H7 (cell line): ENCODE measurements at regions not wholly inside any gene's neighbourhood (a gene's known extent, or its start where the extent isn't known, plus 50 kb on each side); places are given as distances from the start of the nearest gene placed in this dataset.

Experiments used
- DNase-seq: peaks from one replicate; pipeline ENCODE4 v3.0.0; 2012
- H3K27me3 ChIP-seq: 2 replicates; pipeline ENCODE4 v1.6.0; 2011; ENCODE audit warnings: mild to moderate bottlenecking, low read length; ENCODE audit not compliant: control insufficient read depth, insufficient read depth
- H3K36me3 ChIP-seq: replicated peaks from 2 replicates; pipeline ENCODE4 v1.5.1; 2011; ENCODE audit warnings: low read length; ENCODE audit not compliant: control insufficient read depth, insufficient read depth
- H3K4me3 ChIP-seq: 2 replicates; pipeline ENCODE4 v1.5.1; 2011; ENCODE audit warnings: low read depth, mild to moderate bottlenecking, control low read depth, low read length, moderate library complexity; ENCODE audit not compliant: insufficient read depth

DNA sequence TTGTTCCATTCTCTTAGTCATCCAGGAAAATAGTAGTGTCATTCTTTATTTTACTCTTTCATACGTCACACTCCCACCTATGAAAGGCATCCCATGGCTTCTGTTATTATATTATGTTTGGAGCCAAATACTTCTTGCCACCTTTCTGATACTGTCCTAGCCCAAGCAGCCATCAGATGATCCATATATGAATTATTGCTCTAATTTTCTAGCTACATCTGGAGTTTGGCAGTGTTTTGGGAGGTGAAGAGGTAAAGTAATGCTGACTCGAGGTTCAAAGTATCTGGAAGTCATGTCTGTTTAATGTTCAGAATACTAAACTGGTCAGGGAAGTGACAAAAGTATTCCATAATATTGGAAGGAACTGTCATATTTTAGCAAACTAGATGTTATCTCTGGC, 362.5 kb downstream of the GPR37 start:
- DNase-seq, result no peak
- no peak overlapping the region for H3K4me3 ChIP-seq
- no peaks in the 10 kb centered on the region for H3K36me3 ChIP-seq
- no peaks in the 10 kb centered on the region for H3K27me3 ChIP-seq

DNA sequence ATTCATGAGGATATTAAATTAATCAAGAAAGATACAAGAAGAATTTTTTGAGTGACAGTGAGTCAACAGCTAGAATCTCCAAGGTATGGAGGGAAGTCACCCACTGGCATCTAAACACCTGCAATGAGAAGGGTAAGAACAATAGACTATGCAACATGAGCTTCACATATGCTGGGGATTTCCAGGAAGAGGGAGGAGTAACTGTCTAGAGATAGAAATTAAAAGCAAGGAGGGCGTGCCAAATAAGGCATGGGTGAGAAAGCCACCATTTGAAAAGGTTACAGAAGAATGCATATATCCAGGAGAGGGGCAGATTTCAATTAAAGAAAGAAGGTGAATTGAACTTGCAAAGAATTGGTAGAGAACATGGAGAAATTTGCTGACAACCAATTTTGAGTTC, 365.7 kb downstream of the GPR37 start:
- no peak for DNase-seq
- H3K4me3 ChIP-seq, result no peak overlapping the region
- H3K27me3 ChIP-seq, result no peaks in the 10 kb centered on the region
- no peaks in the 10 kb centered on the region for H3K36me3 ChIP-seq

DNA sequence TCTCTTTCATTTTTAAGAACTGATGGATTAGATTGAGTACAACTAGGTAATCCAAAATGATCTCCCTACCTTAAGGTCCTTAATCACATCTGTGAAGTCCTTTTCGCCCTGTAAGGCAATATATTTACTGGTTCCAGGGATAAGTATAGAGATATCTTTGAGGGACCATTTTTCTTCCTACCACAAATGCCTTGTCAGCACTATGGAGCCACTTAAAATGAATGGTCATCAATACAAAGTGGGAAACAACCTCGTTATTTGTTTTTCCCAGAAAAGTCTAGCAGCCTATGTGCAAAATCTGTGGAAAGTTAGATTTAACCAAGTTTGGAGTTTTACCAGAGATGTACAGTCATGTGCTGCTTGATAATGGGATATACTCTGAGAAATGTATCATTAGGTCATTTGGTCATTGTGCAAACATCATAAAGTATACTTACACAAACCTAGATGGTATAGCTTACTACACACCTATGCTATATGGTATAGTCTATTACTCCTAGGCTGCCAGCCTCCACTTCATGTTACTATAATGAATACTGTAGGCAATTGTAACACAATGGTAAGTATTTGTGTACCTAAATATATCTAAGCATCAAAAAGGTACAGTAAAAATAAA, 366.2 kb upstream of the TMEM229A start:
- no peaks in the 10 kb centered on the region for H3K27me3 ChIP-seq
- no peak for DNase-seq
- no peak overlapping the region for H3K4me3 ChIP-seq
- no peaks in the 10 kb centered on the region for H3K36me3 ChIP-seq

DNA sequence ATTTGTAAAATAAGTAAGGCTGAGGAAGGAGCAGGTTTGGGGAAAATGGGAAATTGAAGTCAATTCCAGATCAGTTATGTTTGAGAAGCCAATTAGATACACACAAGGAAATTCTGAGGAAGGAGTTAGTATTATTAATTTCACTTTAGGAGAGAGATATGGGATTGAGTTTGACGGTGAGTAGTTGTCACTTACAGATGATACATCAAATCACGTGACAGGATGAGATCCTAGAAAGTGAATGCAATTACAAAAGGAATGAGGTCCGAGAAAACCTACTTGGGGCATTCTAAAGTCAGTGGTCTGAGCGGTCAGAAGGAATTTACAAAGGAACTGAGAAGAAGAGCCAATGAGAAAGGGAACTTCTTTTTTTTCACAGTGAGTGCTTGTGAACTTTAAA, 364.3 kb upstream of the TMEM229A start:
- Histone ChIP-seq H3K4me3 (no peak overlapping the region), H3K27me3 (no peaks in the 10 kb centered on the region), H3K36me3 (no peaks in the 10 kb centered on the region)
- DNase-seq, result no peak

DNA sequence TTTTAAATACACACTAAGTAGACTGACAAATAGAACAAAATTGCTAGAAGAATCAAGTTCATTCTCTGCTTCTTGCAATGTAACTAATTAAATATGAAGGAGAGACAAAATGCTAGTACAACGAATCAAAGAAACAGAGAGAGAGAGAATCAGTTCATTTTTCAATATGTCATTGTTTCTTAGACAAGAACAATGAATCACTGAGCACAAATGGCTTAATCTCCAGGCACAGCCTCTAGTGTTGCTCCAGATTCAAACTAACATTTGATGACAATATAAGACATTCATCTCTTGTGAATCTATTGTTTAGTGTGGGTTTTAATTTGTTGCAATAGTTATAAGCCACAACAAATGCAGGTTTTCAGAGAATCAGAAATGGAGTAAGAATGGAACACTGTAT, 357.4 kb upstream of the TMEM229A start:
- DNase-seq, result no peak

DNA sequence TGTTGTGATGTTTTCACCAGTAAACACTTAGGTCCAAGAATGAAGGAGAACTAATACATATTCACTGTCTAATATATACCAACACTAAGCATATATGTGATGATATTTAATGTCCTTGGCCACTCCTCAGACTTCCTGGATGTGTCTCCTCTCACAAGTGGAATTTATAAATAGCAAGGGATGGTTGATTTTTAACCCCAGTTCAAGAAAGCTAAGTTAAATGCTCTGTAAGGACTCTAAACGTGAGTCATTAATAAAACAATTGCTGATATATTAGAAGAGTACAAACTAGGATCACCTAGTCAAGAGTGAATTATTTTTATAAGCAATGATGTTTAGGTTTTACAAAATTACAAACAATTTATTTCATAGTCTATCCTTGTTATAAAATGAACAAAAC, 355.9 kb upstream of the TMEM229A start:
- H3K36me3 ChIP-seq, result no peaks in the 10 kb centered on the region
- DNase-seq, result no peak
- no peak overlapping the region for H3K4me3 ChIP-seq
- no peaks in the 10 kb centered on the region for H3K27me3 ChIP-seq

More for the DNA sequence above, 357.4 kb upstream of the TMEM229A start:
- Histone ChIP-seq H3K4me3 (no peak overlapping the region), H3K36me3 (no peaks in the 10 kb centered on the region), H3K27me3 (no peaks in the 10 kb centered on the region)

DNA sequence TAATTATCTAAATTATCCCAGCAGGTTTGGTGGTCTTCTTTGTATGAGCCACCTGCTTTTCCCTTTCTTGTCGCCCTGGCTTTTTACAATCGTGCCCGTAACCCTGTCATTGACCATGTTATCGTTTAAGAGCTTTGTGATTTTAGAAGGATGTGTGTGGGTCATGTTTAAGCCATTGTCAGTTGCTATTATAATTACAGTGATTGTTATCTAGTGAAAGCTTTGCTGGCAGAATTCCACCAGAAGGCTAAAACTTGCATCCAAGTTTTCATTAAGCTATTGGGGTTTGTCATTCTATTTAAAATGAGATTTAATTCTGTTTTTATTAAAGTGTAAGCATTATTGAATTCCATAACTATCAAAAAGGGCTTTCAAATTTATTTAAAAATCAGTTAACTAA, 354.2 kb upstream of the TMEM229A start:
- Histone ChIP-seq H3K27me3 (no peaks in the 10 kb centered on the region), H3K4me3 (no peak overlapping the region), H3K36me3 (no peaks in the 10 kb centered on the region)
- no peak for DNase-seq

DNA sequence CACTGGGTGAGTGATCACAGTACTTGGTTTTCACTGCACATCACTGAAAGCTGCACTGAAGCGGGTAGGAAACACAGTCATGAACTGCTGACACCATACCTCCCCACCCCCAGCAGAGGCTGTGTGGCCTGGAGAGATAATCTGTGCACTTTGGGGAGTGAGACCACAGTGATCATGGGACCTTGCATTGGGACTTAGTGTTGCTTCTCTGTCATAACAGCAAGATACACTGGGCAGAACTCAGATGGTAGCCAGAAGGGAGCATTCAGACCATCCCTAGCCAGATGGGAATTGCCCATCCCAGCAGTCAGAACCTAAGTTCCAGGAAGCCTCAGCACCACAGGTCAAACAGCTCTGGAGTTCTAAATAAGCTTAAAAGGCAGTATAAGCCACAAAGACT, 346.4 kb upstream of the TMEM229A start:
- no peaks in the 10 kb centered on the region for H3K27me3 ChIP-seq
- no peak overlapping the region for H3K4me3 ChIP-seq
- H3K36me3 ChIP-seq, result no peaks in the 10 kb centered on the region
- no peak for DNase-seq

DNA sequence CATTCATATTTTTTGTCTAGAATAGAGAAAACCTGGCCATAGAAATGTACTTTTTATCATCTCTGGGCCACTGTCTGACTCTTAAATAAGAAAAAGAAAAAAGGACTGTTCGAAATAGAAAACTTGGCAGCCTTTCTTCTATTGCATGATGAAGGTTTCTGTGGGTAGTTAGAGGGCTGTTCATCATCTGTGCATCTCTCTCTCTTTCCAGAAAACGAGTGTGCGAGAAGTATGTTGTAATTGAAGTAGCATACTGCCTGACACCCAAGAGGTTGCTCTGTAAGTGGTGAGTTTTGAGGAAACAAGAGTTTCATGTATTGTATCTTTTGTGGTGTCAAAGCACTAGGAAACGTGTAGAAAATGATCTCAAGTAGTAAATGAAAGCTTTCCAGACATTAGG, 343.2 kb upstream of the TMEM229A start:
- DNase-seq, result no peak
- H3K27me3 ChIP-seq, result no peaks in the 10 kb centered on the region
- H3K4me3 ChIP-seq, result no peak overlapping the region
- H3K36me3 ChIP-seq, result no peaks in the 10 kb centered on the region

DNA sequence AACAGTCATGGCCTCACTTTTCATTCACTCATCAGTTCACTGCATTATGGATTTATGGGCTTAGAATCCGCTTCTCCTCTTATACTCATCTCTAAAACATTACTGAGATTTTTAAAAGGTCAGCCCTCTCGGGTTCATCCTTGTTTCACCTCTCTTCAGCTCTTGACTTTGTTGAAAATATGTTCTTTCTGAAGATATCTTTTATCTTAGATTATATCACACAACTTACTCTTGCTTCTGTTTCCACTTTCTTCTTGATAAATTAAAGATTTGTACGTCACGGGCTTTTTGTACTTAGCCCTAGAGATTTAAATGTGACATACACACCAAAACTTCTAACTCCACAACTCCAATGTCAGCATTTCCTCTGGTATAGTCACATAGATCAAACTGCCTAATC, 342.5 kb upstream of the TMEM229A start:
- DNase-seq, result no peak
- H3K36me3 ChIP-seq, result no peaks in the 10 kb centered on the region
- no peaks in the 10 kb centered on the region for H3K27me3 ChIP-seq
- no peak overlapping the region for H3K4me3 ChIP-seq

DNA sequence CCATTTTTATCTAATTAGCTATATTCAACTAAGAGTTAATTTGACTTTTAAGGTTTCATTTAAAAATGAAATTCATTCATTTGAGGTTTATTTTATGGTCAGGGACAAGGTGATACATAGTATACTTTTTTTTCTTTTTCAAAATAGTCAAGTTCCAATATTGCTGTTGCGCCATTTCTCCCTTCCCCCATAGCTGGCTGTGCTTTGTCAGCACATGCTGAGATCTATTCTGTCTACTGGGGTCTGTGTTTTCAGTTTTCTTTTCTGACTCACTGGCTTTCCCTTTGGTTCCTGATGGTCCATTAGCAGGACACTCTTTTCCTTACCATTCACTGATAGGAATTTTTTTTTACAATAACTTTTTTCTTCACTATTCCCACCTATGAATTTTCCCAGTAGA, 336.4 kb upstream of the TMEM229A start:
- Histone ChIP-seq H3K36me3 (no peaks in the 10 kb centered on the region), H3K4me3 (no peak overlapping the region), H3K27me3 (no peaks in the 10 kb centered on the region)
- DNase-seq, result no peak

DNA sequence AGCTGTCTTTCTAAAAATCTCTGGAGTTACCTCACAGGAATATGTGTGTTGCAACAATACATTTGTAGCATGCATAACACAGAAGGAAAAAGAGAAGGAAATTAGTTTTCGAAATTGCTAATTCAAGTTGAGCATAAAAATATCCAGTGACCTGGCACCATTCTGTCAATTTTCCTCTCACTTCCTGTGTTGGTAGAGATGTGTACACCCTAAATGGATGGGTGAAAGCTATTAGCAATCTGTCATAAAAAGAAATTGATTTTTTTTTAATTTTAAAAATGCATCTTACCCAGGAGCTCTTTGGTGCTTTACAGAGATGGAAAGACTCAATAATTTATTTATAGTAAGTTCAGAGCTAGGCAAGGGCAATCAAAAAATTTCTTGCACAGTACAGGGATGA, 333.3 kb upstream of the TMEM229A start:
- Histone ChIP-seq H3K27me3 (no peaks in the 10 kb centered on the region), H3K4me3 (no peak overlapping the region), H3K36me3 (no peaks in the 10 kb centered on the region)
- no peak for DNase-seq

DNA sequence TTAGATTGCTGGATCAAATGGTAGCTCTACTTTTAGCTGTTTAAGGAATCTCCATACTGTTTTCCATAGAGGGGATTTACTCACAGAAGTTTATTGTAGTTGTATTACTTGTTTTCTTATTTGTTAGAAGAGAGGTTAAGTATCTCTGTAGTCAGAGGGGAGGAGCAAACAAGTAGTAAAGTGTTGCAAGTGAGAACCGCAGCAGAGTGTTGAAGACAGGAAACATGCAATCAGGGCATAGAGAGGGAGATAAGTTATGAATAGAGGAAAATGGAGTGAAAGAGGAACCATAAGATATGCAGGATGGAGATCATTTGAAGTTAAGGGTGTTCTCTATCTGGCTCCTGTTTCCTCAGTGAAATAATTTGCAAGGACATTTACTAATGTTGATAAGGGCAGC, 331.4 kb upstream of the TMEM229A start:
- no peak overlapping the region for H3K4me3 ChIP-seq
- DNase-seq, result no peak
- H3K36me3 ChIP-seq, result no peaks in the 10 kb centered on the region
- H3K27me3 ChIP-seq, result no peaks in the 10 kb centered on the region

DNA sequence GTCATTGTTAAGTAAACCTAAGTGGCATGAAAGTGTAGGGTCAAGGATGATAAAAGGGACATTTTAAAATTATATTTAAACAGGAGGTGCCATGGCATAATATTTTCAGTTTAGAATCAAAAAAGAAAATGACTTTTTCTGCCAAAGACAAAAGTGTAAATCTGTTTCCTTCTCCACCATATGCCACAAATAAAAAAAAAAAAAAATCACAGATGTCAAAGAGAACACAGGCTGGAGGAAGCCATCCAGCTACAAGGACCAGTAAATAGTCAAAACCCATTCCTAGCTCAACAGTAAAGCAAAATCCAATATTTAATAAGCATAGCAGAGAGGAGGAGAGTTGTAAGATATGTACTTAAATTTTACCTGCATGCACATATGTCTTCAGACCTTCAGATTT, 321.3 kb upstream of the TMEM229A start:
- Histone ChIP-seq H3K36me3 (no peaks in the 10 kb centered on the region), H3K4me3 (no peak overlapping the region), H3K27me3 (no peaks in the 10 kb centered on the region)
- DNase-seq, result no peak

DNA sequence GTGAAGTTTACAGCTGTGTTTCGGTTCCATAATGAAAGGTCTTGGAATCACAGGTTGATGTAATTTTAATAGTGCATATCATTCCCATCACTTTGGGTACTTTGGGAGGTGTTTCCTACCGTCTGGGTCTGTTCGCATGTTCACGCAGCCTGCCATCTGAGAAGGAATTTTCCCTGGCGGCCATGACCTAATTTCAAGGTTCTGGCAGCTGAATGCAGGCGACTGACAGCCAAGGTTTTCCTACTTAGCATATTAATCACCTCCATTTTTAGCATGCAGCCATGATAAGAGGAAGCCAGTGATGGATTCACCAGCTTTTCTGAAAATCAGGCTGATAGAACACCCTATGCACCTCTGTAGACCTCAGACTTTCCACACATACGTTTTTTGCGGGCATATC, 319.1 kb upstream of the TMEM229A start:
- Histone ChIP-seq H3K27me3 (no peaks in the 10 kb centered on the region), H3K36me3 (no peaks in the 10 kb centered on the region), H3K4me3 (no peak overlapping the region)
- DNase-seq, result no peak

DNA sequence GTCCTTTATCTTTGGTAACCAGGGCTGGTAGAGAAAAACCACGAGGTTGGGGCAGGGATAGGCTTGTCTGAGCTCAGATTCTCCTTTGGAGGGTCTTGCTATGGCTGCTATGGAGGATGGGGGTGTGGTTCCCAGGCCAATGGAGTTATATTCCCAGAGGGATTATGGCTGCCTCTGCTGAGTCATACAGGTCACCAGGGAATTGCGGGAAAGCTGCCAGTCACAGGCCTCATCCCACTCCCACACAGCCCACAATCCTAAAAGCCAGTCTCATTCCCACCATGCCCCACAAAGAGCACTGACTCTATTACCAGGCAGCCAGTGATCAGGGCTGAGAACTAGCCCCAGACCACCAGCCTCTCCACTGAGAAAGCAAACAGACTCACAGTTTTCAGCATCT, 316.6 kb upstream of the TMEM229A start:
- H3K27me3 ChIP-seq, result no peaks in the 10 kb centered on the region
- no peaks in the 10 kb centered on the region for H3K36me3 ChIP-seq
- no peak for DNase-seq
- no peak overlapping the region for H3K4me3 ChIP-seq
